ENCODE measurements at regions not wholly inside any gene's neighbourhood (a gene's known extent, or its start where the extent isn't known, plus 50 kb on each side); places are given as distances from the start of the nearest gene placed in this dataset.
"Not testable (repeated sequence)": the region's sequence is repeated elsewhere in the genome, so short reads cannot be mapped to it uniquely, and the experiment has no call there.

DNA sequence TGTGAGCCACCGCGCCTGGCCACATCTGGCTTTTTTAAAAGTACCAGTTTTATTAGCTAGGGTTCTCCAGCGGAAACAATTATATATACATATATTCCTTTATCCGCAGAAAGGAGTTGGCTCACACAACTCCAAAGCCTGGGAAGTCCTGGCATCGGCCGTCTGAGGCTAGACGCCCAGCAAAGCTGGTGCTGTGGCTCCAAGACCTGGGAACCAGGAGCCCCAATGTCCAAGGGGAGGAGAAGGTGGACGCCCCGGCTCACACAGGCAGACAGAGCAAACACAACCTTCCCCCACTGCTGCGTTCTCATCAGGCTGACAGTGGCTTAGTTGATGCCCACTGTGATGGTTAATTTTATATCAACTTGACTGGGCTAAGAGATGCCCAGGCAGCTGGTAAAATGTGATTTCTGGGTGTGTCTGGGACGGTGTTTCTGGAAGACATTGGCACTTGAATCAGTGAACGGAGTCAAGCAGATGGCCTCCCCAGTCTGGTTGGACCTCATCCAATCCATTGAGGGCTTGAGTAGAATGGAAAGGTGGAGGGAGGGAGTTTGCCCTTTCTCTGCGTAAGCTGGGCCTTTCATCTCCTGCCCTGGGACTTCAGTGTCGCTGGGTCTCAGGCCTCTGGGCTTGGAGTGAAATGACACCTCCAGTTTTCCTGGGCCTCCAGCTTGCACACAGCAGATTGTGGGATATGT is 904.4 kb downstream of the BRD1 start:
- no peak overlapping the region for H3K27ac ChIP-seq (ENCODE audit: low read depth, low read length)
- 79 to 92% (median 80%) methylated on average over 14 of the region's 14 CpGs for WGBS, 3 donors

DNA sequence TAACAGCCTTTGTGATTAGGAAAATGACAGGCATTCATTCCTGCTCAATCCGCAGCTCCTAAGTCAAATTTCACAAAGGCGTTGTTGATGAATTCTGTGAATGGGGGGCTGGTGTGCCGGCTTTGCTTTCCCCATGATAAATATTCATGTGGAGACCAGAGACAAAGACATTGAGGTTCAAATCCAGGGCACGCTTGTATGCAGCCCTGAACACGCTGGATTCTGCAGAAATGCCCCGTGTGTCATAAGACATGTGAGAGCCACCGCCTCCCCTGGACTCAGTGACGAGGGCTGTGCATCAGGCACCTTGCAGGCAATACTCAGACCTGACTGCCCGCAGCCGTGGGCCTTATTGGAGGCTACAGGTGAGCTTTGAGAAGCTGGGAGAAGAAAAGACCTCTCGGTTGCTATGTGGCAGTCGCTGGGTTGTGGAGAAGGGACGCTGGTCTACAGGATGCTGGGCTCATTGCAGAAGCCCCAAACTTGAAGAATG is 906.2 kb downstream of the BRD1 start:
- H3K27ac ChIP-seq (ENCODE audit: low read depth, low read length), result no peak overlapping the region
- 77 to 86% (median 86%) methylated on average over 13 of the region's 13 CpGs for WGBS, 3 donors

DNA sequence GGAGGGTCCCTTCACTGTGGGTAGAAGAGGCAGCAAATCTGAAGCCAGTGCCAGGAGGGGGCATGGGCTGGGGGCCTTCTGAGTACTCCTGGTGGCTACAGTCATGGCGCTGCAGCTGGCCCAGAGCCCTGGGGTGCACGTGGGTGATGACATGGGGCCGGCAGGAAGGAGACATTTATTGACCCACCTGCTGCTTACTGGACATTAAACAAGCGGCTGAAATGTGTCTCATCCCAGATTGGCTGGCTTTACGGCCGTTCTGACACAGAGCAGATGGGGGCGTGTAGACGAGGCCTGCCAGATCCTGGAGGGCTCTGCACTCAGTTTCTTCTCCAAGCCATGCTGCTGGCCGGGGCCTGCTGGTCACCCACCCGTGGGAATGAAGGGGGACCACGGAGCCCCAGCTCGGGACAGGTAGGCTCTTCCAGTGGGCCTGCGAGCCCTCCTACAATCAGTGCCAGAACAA is 906.9 kb downstream of the BRD1 start:
- 36 to 50% (median 46%) methylated on average over 13 of the region's 13 CpGs for WGBS, 3 donors
- H3K27ac ChIP-seq (ENCODE audit: low read depth, low read length), result no peak overlapping the region

DNA sequence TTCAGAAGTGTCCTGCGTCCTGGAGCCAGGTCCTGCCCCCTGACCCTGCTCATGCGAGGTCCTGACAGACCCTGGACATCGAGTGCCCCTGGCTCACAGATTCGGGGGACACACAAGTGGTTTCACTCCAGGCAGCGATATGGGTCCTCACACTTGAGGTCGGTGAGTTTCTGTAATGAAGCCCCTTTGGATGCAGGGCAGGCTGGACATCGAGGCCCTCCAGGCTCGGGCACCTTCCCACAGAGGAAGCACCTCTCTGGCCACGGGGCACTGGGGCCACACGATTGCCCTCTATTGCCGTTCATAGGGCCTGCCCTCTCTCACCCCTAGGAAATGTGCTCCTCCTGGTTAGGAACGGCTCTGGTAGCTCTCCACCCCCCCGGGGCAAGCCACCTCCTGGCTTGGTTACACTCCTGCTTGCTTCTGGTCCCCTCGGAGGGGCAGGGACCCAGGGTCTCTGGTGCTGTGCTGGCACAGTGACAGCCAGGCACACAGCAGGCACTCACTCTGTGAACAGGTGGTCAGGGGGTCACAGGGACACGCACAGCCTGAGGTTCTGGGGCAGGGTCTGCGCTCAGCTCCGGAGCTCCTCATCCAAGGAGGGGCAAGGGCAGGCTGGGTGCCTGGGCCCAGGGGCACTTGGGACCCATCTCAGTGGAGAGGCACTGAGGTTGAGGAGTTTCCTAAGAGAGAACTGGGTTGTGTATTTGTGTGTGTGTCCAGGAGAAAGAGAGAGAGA is 907.7 kb downstream of the BRD1 start:
- H3K27ac ChIP-seq (ENCODE audit: low read depth, low read length), result no peak overlapping the region
- whole genome bisulfite sequencing, 3 donors, result 68 to 71% (median 69%) methylated on average over 17 of the region's 17 CpGs

DNA sequence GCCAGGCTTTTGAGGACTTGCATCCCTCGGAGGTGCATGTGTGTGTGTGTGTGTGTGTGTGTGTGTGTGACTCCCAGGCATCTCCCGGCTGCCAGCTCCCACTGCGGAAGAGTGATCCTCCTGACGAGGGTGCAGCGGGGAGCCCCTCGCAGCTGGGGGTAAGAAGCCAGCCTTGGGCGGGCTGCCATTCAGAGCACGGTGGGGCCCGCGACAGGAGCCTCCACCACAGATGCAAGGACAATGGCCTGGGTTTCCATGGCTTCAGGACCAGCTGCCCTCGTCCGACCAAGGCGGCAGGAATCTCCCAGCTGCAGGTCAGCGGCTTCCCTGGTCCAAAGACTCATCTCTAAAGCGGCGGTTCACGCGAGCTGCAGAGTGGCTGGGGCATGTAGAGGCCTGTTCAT is 908.5 kb downstream of the BRD1 start:
- 71 to 85% (median 79%) methylated on average over 17 to 18 of the region's 18 CpGs for whole genome bisulfite sequencing, 3 donors
- no peak overlapping the region for H3K27ac ChIP-seq (ENCODE audit: low read depth, low read length)

DNA sequence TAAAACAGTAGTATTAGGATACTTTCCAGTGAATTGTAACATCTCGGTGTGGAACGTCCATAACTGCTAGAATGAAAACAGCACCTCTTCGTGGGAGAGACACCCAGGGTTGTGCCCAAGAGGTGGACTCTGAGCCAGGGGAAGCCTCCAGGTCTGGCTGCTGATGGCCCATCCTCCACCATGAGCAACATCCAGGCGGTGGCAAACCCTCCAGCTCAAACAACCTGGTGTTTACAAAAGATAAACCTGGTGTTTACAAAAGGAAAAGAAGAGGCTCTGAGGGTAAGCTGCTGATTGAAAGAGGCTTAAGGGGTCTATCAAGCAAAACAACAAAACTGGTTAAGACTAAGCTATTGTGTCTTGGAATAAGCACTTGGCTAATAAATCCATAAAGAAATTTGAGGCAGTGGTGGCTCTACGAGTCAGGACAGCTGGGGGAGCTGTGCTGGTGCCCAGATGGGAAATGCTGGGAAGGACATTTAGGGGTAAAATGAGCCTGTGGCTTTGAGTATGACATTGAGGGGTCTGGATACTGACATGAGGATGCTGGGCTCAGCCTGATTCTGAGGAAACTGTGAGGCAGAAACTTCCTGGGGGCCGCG is 909.0 kb downstream of the BRD1 start:
- H3K27ac ChIP-seq (ENCODE audit: low read depth, low read length), result no peak overlapping the region
- 43 to 69% (median 51%) methylated on average over 7 of the region's 7 CpGs for WGBS, 3 donors

DNA sequence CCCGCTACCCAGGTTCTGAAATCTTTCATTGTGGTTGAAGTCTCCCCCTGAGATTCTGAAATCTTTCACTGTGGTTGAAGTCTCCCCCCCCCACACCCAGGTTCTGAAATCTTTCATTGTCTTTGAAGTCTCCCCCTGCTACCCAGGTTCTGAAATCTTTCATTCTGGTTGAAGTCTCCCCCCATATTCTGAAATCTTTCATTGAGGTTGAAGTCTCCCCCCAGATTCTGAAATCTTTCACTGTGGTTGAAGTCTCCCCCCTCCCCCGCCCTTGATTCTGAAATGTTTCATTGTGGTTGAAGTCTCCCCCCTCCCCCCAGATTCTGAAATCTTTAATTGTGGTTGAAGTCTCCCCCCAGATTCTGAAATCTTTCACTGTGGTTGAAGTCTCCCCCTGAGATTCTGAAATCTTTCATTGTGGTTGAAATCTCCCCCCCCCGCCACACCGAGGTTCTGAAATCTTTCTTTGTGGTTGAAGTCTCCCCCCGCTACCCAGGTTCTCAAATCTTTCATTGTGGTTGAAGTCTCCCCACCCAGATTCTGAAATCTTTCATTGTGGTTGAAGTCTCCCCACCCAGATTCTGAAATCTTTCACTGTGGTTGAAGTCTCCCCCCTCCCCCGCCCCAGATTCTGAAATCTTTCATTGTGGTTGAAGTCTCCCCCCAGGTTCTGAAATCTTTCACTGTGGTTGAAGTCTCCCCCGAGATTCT is 915.2 kb downstream of the BRD1 start:
- 62 to 71% (median 64%) methylated on average over 7 of the region's 7 CpGs for WGBS, 3 donors

DNA sequence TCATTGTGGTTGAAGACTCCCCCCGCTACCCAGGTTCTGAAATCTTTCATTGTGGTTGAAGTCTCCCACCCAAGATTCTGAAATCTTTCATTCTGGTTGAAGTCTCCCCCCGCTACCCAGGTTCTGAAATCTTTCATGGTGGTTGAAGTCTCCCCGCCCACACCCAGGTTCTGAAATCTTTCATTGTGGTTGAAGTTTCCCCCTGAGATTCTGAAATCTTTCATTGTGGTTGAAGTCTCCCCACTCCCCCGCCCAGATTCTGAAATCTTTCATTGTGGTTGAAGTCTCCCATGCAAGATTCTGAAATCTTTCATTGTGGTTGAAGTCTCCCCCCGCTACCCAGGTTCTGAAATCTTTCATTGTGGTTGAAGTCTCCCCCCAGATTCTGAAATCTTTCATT is 916.0 kb downstream of the BRD1 start:
- WGBS, 3 donors, result 67 to 84% (median 78%) methylated on average over 3 to 4 of the region's 5 CpGs

More for the DNA sequence above, 915.2 kb downstream of the BRD1 start:
- not testable (repeated sequence) for H3K27ac ChIP-seq (ENCODE audit: low read depth, low read length)

DNA sequence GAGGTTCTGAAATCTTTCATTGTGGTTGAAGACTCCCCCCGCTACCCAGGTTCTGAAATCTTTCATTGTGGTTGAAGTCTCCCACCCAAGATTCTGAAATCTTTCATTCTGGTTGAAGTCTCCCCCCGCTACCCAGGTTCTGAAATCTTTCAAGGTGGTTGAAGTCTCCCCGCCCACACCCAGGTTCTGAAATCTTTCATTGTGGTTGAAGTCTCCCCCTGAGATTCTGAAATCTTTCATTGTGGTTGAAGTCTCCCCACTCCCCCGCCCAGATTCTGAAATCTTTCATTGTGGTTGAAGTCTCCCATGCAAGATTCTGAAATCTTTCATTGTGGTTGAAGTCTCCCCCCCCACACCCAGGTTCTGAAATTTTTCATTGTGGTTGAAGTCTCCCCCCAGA is 916.6 kb downstream of the BRD1 start:
- H3K27ac ChIP-seq (ENCODE audit: low read depth, low read length), result not testable (repeated sequence)
- 66 to 84% (median 73%) methylated on average over 1 to 2 of the region's 4 CpGs for WGBS, 3 donors

More for the DNA sequence above, 916.0 kb downstream of the BRD1 start:
- not testable (repeated sequence) for H3K27ac ChIP-seq (ENCODE audit: low read depth, low read length)

DNA sequence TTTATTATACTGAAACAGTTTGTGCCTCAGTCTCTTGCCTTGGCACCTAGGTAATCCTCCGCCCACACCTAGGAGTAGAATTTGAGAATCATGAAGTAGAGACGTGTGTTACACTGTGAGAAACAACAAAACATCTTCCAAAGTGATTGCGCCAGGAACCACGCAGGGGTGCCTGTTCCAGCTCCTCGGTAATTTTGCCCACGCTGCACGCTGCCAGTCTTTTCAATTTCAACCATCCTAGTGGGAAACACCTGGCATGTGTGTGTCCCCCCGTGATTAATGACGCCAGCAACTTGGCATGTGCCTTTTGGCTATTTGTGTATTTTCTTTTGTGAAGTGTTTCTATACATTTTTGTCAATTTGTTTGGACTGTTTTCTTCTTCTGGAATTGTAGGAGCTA is 919.1 kb downstream of the BRD1 start:
- H3K27ac ChIP-seq (ENCODE audit: low read depth, low read length), result no peak overlapping the region
- WGBS, 3 donors, result 73 to 80% (median 74%) methylated on average over 9 of the region's 9 CpGs

DNA sequence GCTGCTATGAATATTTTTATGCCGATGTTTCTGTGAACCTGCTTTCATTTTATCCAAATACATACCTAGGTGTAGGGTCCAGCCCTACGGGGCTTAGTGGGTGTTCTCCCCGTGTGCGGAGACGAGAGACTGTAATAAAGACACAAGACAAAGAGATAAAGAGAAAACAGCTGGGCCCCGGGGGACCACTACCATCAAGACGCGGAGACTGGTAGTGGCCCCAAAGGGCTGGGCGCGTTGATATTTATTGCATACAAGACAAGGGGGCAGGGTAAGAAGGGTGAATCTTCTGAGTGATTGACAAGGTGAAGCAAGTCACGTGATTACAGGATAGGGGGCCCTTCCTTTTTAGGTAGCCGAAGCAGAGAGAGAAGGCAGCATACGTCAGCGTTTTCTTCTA is 920.1 kb downstream of the BRD1 start:
- 58 to 73% (median 62%) methylated on average over 13 to 14 of the region's 14 CpGs for WGBS, 3 donors
- H3K27ac ChIP-seq (ENCODE audit: low read depth, low read length), result no peak overlapping the region

DNA sequence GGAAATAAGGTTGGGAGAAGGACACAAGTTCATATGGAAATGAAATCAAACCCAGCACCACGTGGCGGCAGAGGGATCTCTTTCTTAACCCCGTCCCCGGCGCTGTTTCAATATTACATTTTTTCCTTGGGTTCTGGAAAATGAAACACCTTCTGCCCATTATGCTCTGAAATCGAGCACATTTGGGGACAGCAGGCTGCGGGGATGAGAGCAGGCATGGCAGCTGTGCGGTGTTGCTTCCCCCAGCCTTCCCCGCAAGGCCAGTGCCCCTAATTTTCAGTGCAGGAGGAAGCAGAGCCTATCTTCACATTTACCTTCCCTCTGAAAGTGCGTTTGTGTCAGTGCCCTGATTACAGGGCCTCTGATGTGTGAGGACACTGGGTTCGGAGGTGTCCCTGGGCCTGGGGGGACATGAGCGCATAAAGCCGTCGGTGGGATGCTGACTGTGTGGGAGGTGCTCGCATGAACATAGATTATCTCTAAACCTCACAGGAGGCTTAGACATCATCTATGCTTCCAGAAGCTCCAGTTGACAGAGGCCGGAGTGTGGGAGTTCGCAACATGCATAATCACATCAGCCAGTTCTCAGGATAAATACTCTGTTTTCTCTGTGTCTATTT is 921.3 kb downstream of the BRD1 start:
- no peak overlapping the region for H3K27ac ChIP-seq (ENCODE audit: low read depth, low read length)
- WGBS, 3 donors, result 72 to 81% (median 79%) methylated on average over 17 of the region's 17 CpGs

DNA sequence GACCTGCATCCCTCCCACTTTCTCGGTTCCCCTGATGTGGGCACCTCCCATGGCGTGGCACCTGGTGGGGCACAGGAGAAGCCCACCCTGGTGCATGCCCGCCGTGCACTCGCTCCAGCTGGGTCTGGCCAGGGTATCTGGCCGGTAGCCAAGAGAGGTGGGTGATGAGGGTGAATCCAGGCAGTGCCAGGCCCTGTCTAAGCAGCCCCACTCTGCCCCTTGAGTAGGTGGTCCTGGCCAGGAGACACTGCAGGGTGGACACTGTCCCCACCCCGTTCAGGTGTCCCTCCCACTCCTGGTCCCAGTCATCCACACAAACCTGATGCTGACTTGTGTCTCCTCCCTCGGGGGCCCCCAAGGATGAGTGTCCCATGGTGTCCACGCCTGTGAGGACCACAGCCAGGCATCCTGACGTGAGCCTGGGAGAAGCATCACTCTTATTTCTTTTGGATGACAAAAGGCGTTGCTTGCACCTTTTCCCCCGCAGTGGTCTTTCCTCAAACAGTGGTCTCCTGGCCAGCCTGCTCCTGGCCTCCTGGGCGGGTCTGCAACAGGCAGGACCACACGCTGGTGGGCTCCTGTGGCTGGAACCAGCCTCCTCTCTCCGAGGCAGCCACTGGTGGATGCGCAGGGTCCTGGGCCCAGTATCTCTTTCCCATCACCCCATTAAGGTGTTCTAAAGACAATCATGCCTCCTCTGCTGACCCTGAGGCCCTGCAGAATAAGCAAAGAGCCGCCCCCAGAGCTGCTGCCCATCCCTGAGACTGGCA is 922.3 kb downstream of the BRD1 start:
- 71 to 83% (median 74%) methylated on average over 17 of the region's 17 CpGs for WGBS, 3 donors
- no peak overlapping the region for H3K27ac ChIP-seq (ENCODE audit: low read depth, low read length)

DNA sequence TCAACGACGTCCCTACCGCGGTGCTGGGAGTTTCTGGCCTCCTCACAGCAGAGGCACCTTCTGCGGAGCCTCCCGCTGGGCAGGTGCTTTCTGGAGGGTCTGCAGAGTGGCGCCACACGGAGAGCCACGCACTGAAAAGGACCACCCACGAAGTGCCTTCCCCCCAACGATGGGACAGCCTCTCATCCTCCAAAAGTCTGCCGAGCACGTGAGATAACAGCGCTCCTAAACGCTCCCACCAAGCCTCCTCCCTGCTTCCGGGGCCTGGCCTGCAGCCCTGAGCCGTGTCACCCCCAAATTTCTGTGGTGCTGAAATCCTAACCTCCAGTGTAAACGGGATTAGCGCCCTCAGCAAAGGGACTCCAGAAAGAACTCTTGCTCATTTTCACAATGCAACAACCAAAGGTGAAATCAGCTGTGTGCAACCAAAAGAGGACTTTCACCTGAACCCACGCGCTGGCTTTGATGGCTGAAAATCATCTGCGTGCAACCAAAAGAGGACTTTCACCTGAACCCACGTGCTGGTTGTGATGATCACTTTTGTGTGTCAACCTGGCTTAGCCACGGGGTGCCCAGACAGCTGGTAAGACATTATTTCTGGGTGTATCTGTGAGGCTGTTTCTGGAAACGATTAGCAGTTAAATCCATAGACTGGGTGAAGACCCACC is 924.6 kb downstream of the BRD1 start:
- WGBS, 3 donors, result 68 to 75% (median 74%) methylated on average over 19 to 25 of the region's 25 CpGs
- H3K27ac ChIP-seq (ENCODE audit: low read depth, low read length), result no peak overlapping the region

DNA sequence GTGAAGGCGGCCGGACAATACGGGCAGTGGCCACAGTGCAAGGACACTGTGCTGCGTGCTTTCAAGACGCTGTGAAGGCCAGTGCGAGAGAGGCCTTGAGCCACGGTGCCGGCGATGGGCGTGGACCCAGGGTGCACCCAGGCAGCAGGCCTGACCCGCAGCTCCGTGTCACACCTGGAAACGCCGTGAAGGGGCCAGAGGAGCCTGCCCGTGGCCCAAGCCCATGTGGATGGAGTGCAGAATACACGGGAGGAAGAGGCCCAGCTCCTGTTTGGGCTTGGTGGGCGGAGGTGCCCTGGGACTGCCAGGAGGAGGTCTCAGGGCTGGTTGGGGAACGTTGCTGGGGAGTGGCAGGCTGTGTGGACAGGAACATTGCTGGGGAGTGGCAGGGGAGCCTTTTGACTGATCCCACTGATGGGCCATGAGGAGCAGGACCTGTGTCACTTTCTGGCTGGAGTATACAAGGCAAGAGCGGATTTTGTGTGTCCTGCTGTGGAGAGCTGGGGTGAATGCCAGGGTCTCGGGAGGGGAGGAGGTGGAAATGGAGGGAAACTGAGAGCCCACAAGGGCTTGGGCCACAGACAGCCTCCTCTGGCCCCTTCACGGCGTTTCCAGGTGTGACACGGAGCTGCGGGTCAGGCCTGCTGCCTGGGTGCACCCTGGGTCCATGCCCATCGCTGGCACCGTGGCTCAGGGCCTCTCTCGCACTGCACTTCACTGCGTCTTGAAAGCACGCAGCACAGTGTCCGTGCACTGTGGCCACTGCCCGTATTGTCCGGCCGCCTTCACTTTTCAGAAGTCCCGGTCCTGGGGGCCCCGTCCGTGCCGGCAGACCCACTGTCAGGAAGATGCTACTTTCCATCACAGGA is 925.4 kb downstream of the BRD1 start:
- H3K27ac ChIP-seq (ENCODE audit: low read depth, low read length), result no peak overlapping the region
- 78 to 87% (median 87%) methylated on average over 34 to 36 of the region's 37 CpGs for WGBS, 3 donors

DNA sequence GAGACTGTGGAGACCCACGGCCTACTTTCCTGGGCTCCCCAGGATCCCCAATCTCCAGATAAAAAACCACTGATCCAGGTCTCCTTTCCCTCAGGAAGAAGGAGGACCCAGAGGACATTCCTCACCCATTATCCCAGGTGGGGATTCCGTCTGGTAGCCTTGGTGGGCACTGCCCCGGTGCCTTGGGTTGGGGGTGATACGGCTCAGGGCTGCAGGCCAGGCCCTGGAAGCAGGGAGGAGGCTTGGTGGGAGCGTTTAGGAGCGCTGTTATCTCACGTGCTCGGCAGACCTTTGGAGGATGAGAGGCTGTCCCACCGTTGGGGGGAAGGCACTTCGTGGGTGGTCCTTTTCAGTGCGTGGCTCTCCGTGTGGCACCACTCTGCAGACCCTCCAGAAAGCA is 926.3 kb downstream of the BRD1 start:
- WGBS, 3 donors, result 59 to 64% (median 63%) methylated on average over 10 to 12 of the region's 12 CpGs
- no peak overlapping the region for H3K27ac ChIP-seq (ENCODE audit: low read depth, low read length)
